Ovary (tissue), 7 donors: ENCODE measurements at regions not wholly inside any gene's neighbourhood (a gene's known extent, or its start where the extent isn't known, plus 50 kb on each side); places are given as distances from the start of the nearest gene placed in this dataset.

Experiments
- DNase-seq, 5 donors: peaks; one replicate each; pipeline ENCODE4 v3.0.0-alpha.2; 2019 to 2020
- H3K27ac ChIP-seq, 2 donors: fragments of 200-600 bp; one replicate each; pipeline versions ENCODE4 v1.5.1 to v1.8.0; 2019 to 2022
- H3K27me3 ChIP-seq: fragments of 200-600 bp; one replicate; pipeline ENCODE4 v1.8.0; 2022
- H3K36me3 ChIP-seq: fragments of 200-600 bp; sonication (generic); one replicate; pipeline ENCODE4 v1.5.1; 2019
- H3K4me1 ChIP-seq: one replicate; pipeline ENCODE4 v1.8.1; 2013; ENCODE audit warnings: mild to moderate bottlenecking, moderate library complexity; ENCODE audit not compliant: insufficient read depth
- H3K4me3 ChIP-seq: fragments of 200-600 bp; sonication (generic); one replicate; pipeline ENCODE4 v1.5.1; 2017
- H3K9me3 ChIP-seq, 2 donors: fragments of 200-600 bp in 1 of 2; sonication (generic) in 1 of 2; one replicate each; pipeline versions ENCODE4 v1.5.1 to v1.8.1; 2013 to 2019; ENCODE audit warnings: mild to moderate bottlenecking in 1 of 2, moderate library complexity in 1 of 2
- CTCF ChIP-seq, 3 donors: fragments of 450-650 bp in 2 of 3; fragments of 200-600 bp in 1 of 3; IDR thresholded peaks; one replicate each; pipeline versions ENCODE4 v1.5.1 to v1.8.0; 2016 to 2022; ENCODE audit warnings: antibody characterized with exemption in 3 of 3, mild to moderate bottlenecking in 1 of 3
- EP300 ChIP-seq: sonication (generic); formaldehyde crosslinking; IDR thresholded peaks from one replicate; pipeline ENCODE4 v1.6.1; 2017; ENCODE audit warnings: antibody characterized with exemption
- POLR2A ChIP-seq: fragments of 450-650 bp; IDR thresholded peaks from one replicate; pipeline ENCODE4 v1.6.1; 2017; ENCODE audit warnings: antibody characterized with exemption, mild to moderate bottlenecking, moderate library complexity
- WGBS, 3 donors: extraction: QIAGEN DNeasy Blood & Tissue Kit in 1 of 3; methylation state at CpG; one replicate each; pipeline versions ENCODE4 v1.1.5 to v1.1.7; 2013 to 2017; 5-methylcytosine and 5-hydroxymethylcytosine counted together
- intact Hi-C, 4 donors: fragments of 100-400 bp; cut with DNase I; formaldehyde crosslinking; loops; one replicate each; pipeline versions ENCODE4 v1.11.0 to v1.15.1; 2022 to 2023
- donor health status: DM: no; HTN: no; CAD: no; lungs with moderate emphysema.
- donor health status: DM: no; HTN: no; CAD: no.
- donor health status: Bipolar disorder and iron deficiency.
- donor health status: DM: no; HTN: no; CAD: no.
- donor health status: DM: yes; HTN: yes; CAD: no.

- Histone ChIP-seq H3K4me3 (no peak overlapping the region), H3K27ac (no peak overlapping the region), H3K36me3 (no peaks in the 10 kb centered on the region), H3K4me1 (no peaks in the 10 kb centered on the region), H3K9me3 (no peaks in the 10 kb centered on the region), H3K27me3 (no peaks in the 10 kb centered on the region)
- 80 to 83% (median 82%) methylated on average over 3 of the region's 3 CpGs for WGBS, 3 donors
- no peak for DNase-seq
- no peak for TF ChIP-seq POLR2A
- no peak for TF ChIP-seq EP300
- no peak for TF ChIP-seq CTCF (IDR thresholded peaks at IDR 0.05)
- intact Hi-C loops = no loop called here
Measured at GRCh38 chr20:52614051-52614863, 357.9 kb upstream of the TSHZ2 start.

GRCh38 chr20:52612046-52612632 lies 360.0 kb upstream of the TSHZ2 start:
- DNase-seq = no peak
- Histone ChIP-seq H3K4me3 (no peak overlapping the region), H3K27ac (no peak overlapping the region), H3K27me3 (no peaks in the 10 kb centered on the region), H3K9me3 (no peaks in the 10 kb centered on the region), H3K36me3 (no peaks in the 10 kb centered on the region), H3K4me1 (no peaks in the 10 kb centered on the region)
- TF ChIP-seq POLR2A (no peak), EP300 (no peak), CTCF (IDR thresholded peaks at IDR 0.05) (no peak)
- intact Hi-C loops = no loop called here
- 89 to 93% (median 92%) methylated on average over 5 of the region's 5 CpGs for WGBS, 3 donors

GRCh38 chr20:52610749-52611148 lies 361.4 kb upstream of the TSHZ2 start:
- H3K36me3 ChIP-seq = no peaks in the 10 kb centered on the region
- intact Hi-C loops = no loop called here
- H3K27ac ChIP-seq = no peak overlapping the region
- TF ChIP-seq POLR2A (no peak), CTCF (IDR thresholded peaks at IDR 0.05) (no peak), EP300 (no peak)
- DNase-seq = no peak
- H3K4me3 ChIP-seq = no peak overlapping the region
- no peaks in the 10 kb centered on the region for H3K27me3 ChIP-seq
- no peaks in the 10 kb centered on the region for H3K4me1 ChIP-seq
- H3K9me3 ChIP-seq = no peaks in the 10 kb centered on the region

- intact Hi-C loops = no loop called here
- TF ChIP-seq POLR2A (no peak), CTCF (IDR thresholded peaks at IDR 0.05) (no peak), EP300 (no peak)
Measured at GRCh38 chr20:52601295-52601971, 370.7 kb upstream of the TSHZ2 start.

More at GRCh38 chr20:52601295-52601971, 370.7 kb upstream of the TSHZ2 start:
- Histone ChIP-seq H3K27me3 (no peaks in the 10 kb centered on the region), H3K36me3 (no peaks in the 10 kb centered on the region), H3K4me1 (no peaks in the 10 kb centered on the region), H3K27ac (no peak overlapping the region), H3K9me3 (no peaks in the 10 kb centered on the region), H3K4me3 (no peak overlapping the region)
- DNase-seq = no peak
- WGBS, 3 donors = 88 to 91% (median 89%) methylated on average over 4 of the region's 4 CpGs
